ENCODE measurements at regions not wholly inside any gene's neighbourhood (a gene's known extent, or its start where the extent isn't known, plus 50 kb on each side); places are given as distances from the start of the nearest gene placed in this dataset.
A peak's percentile ranks its signal among the peaks of the same experiment; 100 is the strongest.

DNA sequence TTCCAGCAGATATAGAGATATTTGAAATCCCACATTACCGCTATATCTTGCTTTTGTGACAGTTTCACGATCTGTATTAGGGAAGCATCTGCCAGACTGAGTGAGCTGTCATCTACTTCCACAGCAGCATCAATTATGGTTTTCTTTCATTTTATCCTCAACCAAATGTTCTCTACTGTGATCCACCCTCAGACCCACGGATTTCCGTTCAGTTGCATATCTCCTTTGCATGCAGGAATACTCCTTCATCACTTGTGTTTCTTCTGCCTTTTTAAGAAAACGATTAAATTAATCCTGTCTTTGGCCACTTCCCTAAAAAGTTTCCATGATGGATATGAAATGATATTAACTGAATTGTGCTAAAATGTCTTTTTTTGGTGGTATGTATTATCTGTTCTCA, 262.1 kb upstream of the ADGRB3 start:
- no peak for DNase-seq

DNA sequence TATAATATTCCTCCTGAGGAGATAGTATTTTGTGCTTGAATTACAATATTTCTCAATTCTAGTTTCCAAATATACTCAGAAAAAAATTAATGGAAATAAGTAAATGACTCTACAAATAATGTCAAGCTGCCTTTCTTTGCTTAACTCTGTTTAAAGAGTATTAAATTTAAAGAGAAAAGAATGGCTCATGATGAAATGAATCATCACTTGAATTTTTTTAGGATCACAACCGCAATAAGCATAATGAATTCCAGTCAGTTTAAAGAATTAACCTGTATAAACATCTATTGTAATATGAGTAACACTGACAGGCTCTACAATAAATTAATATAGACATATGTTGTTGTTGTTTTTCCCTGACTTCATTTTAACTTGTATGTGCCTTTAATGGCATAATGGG, 266.2 kb upstream of the ADGRB3 start:
- no peak for DNase-seq

DNA sequence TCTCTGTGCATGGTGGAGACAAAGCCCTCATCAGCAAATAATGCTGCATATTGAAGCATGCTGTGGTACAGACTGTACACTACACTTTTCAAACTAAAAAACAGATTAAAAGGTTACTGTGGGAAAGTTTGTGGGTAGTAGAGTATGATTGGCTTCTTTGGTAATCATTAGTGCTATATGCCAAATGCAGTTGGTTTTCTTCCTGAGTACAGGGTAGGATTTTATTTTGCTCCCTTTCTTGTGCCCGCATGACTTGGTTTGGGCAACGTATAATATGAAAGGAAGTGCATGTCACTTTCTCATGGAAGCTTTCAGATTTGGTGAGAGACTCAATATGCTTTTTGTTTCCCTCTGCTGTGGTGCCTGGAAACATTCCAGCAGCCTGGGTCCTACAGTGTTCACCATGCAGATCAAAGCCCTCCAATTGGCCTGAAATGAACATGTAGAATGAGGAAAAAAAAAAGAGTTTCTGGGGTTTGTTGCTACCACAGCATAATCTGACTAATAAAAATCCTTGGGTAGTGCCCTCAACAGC, 270.7 kb upstream of the ADGRB3 start:
- no peak for DNase-seq

DNA sequence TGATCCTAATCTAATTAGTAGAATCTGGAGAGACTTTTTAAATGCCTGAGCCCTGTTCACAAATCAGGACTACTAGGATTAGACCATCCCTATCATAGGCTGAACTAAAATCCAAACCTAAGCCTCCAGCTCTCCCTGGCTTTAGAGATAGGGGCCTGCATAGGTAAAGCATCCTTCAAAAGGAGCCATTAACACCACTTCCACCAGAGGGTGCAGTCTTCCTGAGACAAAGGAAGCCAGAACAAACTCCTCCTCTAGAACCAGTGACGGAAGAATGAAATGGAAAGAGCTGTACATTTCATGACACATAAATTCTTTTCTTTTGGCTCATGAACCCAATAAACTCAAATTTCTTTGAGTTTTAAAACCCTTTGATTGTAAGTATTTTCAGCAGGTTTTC, 291.2 kb upstream of the ADGRB3 start:
- peak; percentile 26 for DNase-seq

DNA sequence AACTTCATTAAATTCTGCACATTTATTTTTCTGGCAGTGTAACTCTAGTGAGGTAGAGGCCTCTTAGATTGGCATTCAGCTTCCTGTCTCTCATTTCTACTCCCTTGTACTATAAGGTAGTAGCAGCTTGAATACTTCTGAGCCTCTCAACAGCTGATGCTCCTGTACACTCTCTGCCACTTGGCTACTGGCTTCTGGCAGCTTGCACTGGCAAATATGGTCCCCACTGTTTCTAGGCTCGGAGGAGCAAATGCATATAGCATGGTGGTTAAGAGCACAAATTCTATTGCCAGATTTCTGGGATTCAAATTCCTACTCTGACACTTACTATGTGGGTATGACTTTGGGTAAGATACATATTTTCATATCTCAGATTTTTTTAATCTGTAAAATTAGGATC, 292.8 kb upstream of the ADGRB3 start:
- DNase-seq: no peak

DNA sequence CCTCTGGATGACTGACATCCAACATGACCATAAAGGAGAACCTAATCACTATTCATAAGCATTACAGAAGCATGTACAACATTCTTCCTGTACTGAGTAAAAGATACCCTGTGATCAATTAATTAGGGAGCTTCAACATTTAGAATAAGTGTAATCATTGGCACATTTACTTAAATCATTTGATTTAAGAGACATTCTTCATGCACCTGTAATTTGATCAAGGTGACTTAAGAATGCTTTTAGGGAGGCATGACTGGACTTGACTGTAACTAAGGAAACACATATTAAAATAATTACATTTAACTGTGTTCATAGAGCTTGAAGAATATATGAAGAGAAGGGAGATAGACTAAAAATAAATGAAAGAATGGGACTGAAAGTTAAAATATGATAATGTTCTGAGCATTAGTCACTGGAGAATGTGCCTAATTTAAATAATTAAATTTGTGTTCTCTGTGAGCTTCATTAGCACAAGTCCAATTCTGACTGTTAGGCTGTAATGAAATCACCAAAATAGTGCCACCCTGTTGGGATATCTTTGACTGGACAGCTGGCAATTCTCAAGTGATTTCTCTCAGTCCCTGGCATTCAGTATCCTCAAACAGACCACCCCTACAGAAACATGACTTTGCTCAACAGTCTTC, 295.5 kb upstream of the ADGRB3 start:
- no peak for DNase-seq

DNA sequence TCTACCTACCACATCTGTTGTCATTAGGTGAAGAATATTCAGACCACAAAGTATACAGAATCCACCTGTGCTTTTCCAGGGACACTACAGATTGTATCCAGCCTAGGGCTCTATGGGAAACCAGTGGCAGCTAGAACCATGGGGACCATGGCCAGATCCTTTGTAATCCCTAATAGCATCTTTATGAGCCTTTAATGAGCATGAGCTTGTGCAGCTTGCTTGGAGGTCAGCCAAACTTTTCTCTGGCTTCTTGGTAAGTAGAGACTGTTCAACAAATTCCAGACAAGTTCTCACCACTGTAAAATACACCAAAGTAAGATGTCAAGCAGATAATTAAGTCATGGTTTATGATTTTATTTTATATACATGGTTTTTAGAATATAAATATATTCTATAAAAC, 301.6 kb upstream of the ADGRB3 start:
- no peak for DNase-seq

DNA sequence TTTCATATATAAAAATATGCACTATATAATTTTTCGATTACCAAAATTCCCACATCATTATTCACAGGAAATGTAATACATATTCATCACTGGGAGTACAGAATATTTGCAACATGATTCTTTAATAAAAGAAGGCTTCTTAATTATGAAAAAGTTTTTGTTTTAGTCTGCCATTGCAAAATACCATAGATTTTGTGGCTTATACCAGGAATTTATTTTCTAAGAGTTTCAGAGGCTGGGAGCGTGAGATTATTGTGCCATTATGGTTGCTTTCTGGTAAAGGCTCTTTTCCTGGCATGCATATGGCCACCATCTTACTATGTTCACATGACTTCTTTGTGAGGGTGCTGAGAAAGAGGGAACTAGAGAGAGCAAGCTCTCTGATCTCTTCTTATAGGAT, 306.9 kb upstream of the ADGRB3 start:
- DNase-seq: no peak

DNA sequence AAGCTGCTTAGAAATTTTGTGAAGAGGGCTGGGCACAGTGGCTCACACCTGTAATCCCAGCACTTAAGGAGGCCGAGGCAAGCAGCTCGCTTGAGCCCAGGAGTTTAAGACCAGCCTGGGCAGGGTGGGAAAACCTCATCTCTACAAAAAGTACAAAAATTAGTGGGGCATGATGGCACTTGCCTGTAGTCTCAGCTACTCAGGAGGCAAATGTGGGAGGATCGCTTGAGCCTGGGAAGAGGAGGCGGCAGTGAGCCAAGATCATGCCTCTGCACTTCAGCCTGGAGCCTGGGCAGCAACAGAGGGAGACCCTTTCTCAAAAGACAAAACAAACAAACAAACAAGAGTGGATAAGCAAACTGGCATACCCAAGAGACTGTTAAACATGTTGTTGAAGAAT, 308.3 kb upstream of the ADGRB3 start:
- DNase-seq: no peak

DNA sequence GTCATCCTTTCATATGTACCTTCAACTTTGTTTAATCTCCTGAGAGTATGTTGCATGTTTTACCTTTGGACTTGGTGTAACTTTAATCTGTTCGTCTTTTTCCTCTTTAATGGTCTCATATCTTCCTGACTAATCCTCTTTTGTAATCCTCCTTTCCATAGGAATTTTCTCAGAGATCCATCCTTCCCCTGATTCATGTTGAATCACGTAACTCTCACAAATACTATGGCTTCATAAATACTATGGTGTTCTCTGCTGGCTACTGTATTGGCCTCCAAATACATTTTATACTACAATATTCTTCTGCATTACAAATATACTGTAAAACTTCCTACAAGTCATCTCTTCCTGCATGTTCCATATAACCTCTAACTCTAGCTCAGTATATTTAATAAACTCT, 317.7 kb upstream of the ADGRB3 start:
- DNase-seq: no peak

DNA sequence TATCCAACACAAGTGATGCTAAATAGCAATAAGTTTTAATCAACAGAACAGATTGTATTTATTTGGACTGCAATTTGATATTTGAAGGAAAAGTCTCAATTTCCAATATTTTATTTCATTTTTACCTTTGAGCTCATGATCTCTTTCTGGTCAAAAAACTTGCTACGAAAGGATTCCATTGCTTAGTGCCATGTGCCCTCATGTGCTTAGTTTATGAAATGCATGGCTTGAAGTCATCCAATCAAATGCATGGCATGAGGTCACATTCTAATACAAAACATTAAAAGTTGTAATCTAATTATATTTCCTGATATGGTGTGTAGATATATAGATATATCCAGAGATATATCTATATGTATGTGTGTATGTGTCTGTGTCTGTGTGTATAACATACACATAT, 321.2 kb upstream of the ADGRB3 start:
- DNase-seq: no peak

DNA sequence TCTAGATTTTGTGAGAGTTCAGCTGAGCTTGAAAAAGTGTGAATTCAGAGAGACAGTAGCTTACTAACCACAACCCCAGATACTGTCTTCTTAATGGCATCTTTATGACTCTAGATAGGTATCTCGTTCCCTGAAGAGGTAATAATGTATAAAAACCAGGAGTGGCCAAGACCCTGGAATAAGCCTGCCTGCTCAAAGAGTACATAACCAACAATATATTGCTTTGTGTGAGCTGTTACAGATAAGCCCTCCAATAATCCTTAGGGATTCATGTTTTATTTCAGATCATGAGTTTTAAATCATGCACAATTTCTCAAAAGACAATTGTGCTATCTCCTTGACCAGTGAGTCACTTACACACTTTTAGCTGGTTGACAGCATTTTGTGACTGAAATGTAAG, 327.8 kb upstream of the ADGRB3 start:
- DNase-seq: no peak

DNA sequence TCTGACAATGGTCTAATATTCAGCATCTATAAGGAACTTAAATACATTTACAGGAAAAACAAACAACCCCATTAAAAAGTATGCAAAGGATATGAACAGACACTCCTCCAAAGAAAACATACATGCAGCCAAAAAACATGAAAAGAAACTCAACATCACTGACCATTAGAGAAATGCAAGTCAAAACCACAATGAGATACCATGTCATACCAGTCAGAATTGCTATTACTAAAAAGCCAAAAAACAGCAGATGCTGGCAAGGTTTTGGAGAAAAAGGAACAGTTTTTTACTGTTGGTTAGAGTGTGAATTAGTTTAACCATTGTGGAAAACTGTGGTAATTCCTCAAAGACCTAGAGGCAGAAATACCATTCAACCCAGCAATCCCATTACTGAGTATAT, 339.0 kb upstream of the ADGRB3 start:
- no peak for DNase-seq

DNA sequence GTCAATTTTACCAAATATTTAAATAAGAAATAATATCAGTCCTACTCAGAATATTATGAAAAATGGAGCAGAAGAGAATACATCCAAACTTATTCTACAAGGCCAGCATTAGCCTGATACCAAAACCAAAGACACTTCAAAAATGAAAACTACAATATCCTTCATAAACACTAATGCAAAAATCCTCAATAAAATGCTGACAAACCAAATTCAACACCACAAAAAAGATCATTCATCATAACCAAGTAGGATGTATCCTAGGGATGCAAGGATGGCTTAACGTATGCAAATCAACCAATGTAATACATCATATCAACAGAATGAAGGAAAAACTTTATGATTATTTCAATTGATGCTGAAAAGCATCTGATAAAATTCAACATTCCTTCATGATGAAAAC, 352.4 kb upstream of the ADGRB3 start:
- no peak for DNase-seq

DNA sequence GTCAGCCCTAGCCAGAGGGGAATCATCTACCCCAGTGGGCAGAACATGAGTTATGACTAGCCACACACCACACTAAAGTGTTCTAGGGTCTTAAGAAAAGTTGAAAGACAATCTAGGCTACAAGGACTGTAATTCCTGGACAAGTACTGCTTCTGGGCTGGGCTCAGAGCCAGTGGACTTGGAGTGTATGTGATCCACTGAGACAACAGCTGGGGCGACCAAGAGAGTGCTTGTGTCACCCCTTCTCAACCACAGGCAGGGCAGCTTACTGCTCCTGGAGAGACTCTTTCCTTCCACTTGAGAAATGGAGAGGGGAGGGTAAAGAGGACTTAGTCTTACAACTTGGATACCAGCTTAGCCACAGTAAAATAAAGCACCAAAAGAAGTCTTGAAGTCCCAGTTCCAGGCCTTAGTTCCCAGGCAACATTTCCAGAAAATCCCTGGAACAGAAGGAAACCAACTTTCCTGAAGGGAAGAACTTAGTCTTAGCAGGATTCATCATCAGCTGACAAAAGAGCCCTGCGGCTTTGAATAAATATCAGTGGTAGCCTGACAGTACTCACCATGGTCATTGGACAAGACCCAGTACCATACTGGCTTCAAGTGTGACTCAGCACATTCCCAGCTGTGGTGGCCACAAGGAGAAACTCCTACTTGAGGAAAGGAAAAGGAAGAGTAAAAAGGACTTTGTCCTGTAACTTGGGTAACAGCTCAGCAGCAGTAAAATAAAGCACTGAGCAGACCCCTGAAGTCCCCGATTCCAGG, 355.1 kb upstream of the ADGRB3 start:
- no peak for DNase-seq

DNA sequence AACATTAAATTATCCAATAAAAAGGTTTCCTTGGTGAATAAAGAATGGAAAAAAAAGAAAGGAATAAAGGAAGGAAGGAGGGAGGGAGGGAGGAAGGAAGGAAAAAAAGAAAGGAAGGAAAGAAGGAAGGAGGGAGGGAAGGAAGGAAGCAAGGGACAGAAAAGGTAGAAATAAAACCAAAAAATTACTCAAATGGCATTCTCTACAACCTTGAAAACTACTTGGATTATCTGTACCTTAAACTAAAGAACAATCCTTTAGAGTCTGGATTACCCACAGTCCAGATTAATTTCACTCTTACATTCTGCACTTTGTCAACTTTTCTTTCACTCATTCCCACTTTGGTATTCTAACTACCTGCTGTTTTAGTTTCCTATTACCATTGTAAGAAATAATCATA, 361.8 kb upstream of the ADGRB3 start:
- DNase-seq: no peak

DNA sequence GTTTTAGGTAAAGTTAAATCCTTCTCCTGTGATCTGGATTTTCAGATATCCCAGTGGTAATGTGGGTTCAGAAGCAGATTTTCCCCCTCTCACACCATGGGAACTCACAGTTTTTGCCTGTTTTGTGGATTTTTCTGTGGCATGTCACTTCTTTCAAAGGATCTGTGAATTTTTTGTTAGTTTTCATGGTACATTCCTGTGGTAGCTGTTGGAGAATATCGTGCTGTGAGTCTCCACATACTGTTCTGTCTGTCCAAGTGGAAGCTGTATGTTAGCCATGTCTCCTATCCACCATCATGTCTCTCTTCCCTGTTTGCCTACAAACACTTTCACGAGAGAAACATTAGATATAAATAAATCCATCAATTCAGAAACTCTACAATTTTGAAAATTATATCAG, 378.7 kb upstream of the ADGRB3 start:
- DNase-seq: no peak

DNA sequence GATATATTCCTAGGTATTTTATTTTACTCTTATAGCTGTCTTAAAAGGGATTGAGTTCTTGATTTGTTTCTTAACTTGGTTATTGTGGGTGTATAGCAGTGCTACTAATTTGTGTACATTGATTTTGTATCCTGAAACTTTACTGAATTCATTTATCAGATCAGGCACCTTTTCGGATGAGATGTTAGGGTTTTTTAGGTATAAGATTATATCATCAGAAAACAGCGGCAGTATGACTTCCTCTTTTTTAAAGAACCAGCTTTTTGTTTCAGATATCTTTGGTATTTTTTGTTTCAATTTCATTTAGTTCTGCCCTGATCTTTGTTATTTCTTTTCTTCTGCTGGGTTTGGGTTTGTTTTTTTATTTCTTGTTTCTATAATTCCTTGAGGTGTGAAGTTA, 382.4 kb upstream of the ADGRB3 start:
- DNase-seq: no peak

DNA sequence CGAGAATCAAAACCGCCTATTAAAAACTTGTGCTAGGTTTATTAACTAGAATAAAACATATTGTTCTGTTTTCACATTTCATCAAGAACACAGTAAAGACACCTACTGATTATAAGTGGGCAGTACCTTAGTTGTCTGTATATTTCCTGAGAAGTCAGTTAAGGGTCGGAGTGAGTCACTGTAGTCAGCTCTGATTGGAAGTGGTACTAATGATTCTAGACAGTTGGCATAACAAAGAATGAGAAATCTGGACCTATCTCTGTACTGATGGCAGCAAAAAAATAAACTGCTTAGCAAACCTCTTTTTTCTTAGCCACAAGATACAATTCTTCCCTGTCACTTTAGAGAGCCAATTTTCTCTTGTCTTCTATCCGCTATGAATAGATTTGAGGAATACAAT, 387.3 kb upstream of the ADGRB3 start:
- no peak for DNase-seq

DNA sequence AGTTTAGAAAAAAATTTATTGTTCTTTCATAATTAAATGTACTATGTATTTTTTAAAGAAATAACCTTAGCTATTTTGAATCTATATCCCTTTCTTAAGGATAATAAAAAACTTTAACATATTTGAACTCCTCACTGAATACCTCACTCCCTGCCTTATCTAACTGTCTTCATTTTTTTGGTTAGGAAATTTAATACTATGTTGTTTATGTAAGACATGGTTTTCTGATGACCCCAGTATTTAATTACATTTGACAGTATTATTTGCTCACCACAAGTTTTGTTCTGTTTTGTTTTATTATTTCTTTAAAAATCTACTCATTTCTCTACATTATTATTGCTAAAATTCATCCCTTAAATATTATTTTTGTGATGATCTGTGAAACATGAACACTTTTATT, 394.4 kb upstream of the ADGRB3 start:
- DNase-seq: no peak

DNA sequence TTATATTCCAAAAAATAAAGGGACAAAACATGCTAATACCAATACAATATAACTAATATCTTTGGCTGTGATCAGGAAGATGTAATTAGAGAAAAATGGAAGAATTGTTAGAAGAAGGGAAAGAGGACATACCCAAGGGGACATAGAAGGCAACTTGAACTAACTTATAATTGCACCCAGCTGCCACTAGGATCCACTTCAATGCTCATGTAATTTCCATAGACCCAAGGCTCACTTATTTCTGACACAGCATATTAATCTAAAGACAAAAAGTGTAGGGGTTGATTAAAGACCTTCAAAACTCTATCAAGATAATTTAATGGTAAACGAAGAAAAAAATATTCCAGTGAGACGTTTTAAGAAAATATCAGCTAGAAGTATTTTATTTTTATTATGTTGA, 396.0 kb upstream of the ADGRB3 start:
- DNase-seq: no peak

DNA sequence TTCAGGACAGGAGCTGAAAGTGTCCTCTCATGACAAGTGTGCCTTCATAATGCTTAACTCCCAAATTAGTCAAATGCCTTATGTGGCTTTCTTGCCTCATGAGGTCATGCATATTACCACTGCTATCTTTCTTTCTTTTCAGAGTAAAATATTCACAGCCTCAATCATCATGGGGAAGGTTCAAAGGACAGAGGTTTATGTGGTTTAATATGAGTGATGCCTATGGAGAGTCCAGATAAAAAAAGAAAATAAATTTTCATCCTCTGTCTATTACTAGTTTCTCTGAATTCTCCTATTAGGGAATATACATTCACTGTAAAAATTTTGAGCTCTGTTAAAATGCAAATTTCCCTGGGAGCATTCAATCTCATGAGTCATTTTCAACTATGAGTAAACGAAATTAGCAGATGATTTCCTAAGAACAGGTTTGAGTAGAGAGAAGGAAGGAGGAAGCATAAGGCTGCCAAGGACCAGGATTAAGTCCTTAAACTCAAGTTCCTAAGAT, 396.9 kb upstream of the ADGRB3 start:
- DNase-seq: no peak

DNA sequence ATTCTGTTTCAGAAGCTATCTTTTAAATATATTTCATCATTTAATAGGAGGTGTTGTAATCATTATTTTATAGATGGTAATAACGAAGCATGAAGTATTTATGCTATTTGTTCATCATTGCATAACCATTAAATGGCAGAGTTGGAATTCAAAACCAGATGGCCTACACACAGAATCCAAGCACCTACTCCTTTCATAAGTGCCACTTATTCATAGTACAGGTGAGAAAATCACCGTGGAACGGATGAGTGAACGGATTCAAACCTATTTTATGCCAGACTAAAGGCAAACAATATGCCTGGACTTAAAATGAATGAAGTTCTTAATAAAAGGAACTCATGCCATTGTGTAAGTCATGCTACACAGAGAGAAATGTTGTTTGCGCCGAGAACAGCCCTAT, 397.9 kb upstream of the ADGRB3 start:
- no peak for DNase-seq

DNA sequence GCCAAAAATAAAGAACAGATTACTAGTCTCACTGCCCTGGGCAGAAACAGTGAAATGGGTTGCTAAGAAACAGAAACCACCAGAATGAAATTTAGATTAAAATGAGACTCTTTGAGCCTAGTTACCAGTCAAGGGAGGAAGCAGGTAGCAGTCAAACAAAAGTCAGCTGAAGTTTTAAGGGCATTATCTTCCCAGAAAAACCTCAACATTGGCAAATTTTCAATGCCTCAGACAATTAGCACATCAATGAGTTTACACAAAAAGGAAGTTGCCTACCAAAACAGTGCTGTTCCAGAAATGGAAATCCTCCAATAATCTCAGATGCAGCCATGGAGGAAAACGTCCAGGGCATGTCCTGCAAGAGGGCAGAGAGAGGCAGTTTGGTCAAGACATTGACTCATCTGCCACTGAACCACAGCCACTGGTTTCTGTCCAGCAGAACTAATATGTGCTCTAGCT, 399.7 kb upstream of the ADGRB3 start:
- DNase-seq: no peak

DNA sequence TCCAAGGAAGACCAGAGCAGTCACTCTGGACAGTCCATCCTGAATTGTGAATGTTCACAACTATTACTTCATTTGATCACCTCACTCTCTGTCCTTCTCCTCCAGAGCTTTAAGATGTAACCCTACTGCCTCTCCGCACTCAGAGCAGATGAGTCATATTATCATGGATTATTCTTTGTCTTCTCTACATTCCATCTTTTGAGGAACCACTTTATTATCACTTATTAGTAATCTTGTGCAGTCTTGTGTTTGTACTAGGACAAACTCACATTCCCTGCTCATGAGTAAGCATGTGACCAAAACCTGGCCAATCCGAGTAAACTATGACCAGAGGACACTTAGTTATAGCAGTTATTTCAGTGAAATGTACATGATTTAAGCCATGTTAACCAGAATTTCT, 401.5 kb upstream of the ADGRB3 start:
- DNase-seq: no peak
